Kidney (tissue), 13 donors: ENCODE measurements at regions not wholly inside any gene's neighbourhood (a gene's known extent, or its start where the extent isn't known, plus 50 kb on each side); places are given as distances from the start of the nearest gene placed in this dataset.

Source experiments
- DNase-seq, 5 donors: peaks; one replicate each; pipeline ENCODE4 v3.0.0-alpha.2; 2013 to 2020
- FAIRE-seq: peaks from 2 replicates; lab custom pipeline; 2012; peaks lifted over from hg19 to GRCh38; lab: Jason Lieb, UNC
- H3K27ac ChIP-seq, 2 donors: one replicate each; pipeline ENCODE4 v1.7.0; 2013; ENCODE audit warnings: low read depth in 2 of 2, low read length in 2 of 2, inconsistent platforms in 1 of 2
- H3K27me3 ChIP-seq: one replicate; pipeline ENCODE4 v1.7.1; 2013; ENCODE audit warnings: low read length, inconsistent platforms; ENCODE audit not compliant: control insufficient read depth, insufficient read depth
- H3K36me3 ChIP-seq, 3 donors: one replicate each; pipeline versions ENCODE4 v1.7.0 to v1.7.1; 2013; ENCODE audit warnings: low read length in 3 of 3, control low read depth in 1 of 3, inconsistent platforms in 1 of 3; ENCODE audit not compliant: insufficient read depth in 3 of 3, control insufficient read depth in 2 of 3
- H3K4me1 ChIP-seq, 3 donors: one replicate each; pipeline versions ENCODE4 v1.7.0 to v1.7.1; 2013; ENCODE audit warnings: low read length in 3 of 3, inconsistent platforms in 1 of 3, low read depth in 1 of 3; ENCODE audit not compliant: control insufficient read depth in 2 of 3, insufficient read depth in 2 of 3
- H3K4me3 ChIP-seq, 3 donors: one replicate each; pipeline versions ENCODE4 v1.7.0 to v1.8.1; 2013; ENCODE audit warnings: low read length in 3 of 3, control low read depth in 1 of 3, inconsistent platforms in 1 of 3
- H3K9ac ChIP-seq, 3 donors: one replicate each; pipeline versions ENCODE4 v1.7.0 to v1.7.1; 2013; ENCODE audit warnings: low read length in 3 of 3, control low read depth in 1 of 3, inconsistent platforms in 1 of 3
- H3K9me3 ChIP-seq, 3 donors: one replicate each; pipeline versions ENCODE4 v1.7.0 to v1.7.1; 2013; ENCODE audit warnings: low read length in 3 of 3, control low read depth in 1 of 3, inconsistent platforms in 1 of 3; ENCODE audit not compliant: control insufficient read depth in 2 of 3, insufficient read depth in 1 of 3
- CTCF ChIP-seq: IDR thresholded peaks from 3 replicates; pipeline ENCODE4 v1.5.1; 2012; ENCODE audit warnings: mild to moderate bottlenecking, moderate library complexity, borderline replicate concordance; ENCODE audit not compliant: insufficient read depth; ENCODE audit errors: extremely low read depth
- intact Hi-C: fragments of 100-400 bp; cut with DNase I; formaldehyde crosslinking; loops from one replicate; pipeline ENCODE4 v1.11.1; 2022
- donor health status: control.
- donor health status: control.
- donor health status: control.
- donor health status: control.
- donor health status: control.
- donor health status: DM: yes; HTN: yes; CAD: no.
- donor health status: Normal renal cell carcinoma (clear cell type).

GRCh38 chr21:27244776-27245175 is 277.9 kb upstream of the ADAMTS5 start:
- no peak for TF ChIP-seq CTCF
- FAIRE-seq (peak; percentile 70), DNase-seq (no peak)
- intact Hi-C loops: no loop called here
- no peak overlapping the region for H3K9ac ChIP-seq
- no peak overlapping the region for H3K27ac ChIP-seq
- H3K9me3 ChIP-seq: no peaks in the 10 kb centered on the region
- no peaks in the 10 kb centered on the region for H3K27me3 ChIP-seq
- no peaks in the 10 kb centered on the region for H3K4me1 ChIP-seq
- H3K36me3 ChIP-seq: no peaks in the 10 kb centered on the region
- no peak overlapping the region for H3K4me3 ChIP-seq

DNA sequence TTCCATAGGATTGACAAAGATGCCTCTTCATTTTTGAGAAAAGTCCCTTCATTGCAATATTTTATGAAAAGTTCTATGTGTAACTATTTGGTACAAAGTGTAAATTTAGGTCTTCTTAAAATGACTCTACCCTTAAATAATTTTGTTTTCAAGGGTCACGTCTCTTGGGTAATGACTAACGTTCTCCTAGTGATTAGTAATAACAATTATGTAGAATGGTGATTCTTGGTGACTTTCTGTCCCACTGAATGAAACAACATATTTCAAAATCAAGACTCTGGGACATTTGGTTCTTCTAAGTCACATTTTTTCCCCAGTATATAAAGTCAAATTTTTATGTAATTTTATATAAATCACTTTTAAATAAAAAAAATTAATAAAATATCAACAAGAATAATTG is 277.5 kb upstream of the ADAMTS5 start:
- no peak for DNase-seq
- intact Hi-C loops: no loop called here
- no peak for FAIRE-seq
- H3K27ac ChIP-seq: no peak overlapping the region
- H3K4me1 ChIP-seq: no peaks in the 10 kb centered on the region
- H3K27me3 ChIP-seq: no peaks in the 10 kb centered on the region
- no peak for TF ChIP-seq CTCF
- no peak overlapping the region for H3K9ac ChIP-seq
- no peak overlapping the region for H3K4me3 ChIP-seq
- no peaks in the 10 kb centered on the region for H3K36me3 ChIP-seq
- H3K9me3 ChIP-seq: no peaks in the 10 kb centered on the region

DNA sequence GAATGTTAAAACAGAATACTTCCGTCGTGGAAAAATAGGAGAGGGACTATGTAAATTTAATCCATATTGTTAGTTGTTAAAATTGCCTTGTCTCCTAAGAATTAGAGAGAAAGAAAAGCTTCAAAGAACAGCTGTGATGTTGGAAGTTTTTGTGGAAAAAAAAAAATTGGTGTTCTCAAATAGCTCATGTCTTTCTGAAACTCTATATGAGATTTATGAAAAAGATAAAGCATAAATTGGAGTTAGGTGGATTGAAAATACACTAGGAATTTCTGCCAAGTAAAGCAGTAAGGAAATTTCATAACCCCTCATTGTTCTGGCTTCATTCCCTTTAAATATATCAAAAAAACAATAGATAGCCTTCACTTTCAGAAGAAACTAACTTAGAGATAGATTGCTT is 274.0 kb upstream of the ADAMTS5 start:
- intact Hi-C loops: no loop called here
- TF ChIP-seq CTCF: no peak
- no peak overlapping the region for H3K9ac ChIP-seq

GRCh38 chr21:27233514-27234115 is 266.7 kb upstream of the ADAMTS5 start:
- no peaks in the 10 kb centered on the region for H3K4me1 ChIP-seq
- H3K36me3 ChIP-seq: no peaks in the 10 kb centered on the region
- H3K9me3 ChIP-seq: no peaks in the 10 kb centered on the region
- no peak overlapping the region for H3K4me3 ChIP-seq
- no peak for TF ChIP-seq CTCF
- H3K27ac ChIP-seq: no peak overlapping the region
- no peak overlapping the region for H3K9ac ChIP-seq
- intact Hi-C loops: no loop called here
- no peak for DNase-seq
- no peaks in the 10 kb centered on the region for H3K27me3 ChIP-seq
- no peak for FAIRE-seq

More for the DNA sequence above, 274.0 kb upstream of the ADAMTS5 start:
- no peak overlapping the region for H3K27ac ChIP-seq
- no peak for FAIRE-seq
- H3K4me1 ChIP-seq: no peaks in the 10 kb centered on the region
- no peak for DNase-seq
- no peak overlapping the region for H3K4me3 ChIP-seq
- no peaks in the 10 kb centered on the region for H3K27me3 ChIP-seq
- no peaks in the 10 kb centered on the region for H3K9me3 ChIP-seq
- H3K36me3 ChIP-seq: no peaks in the 10 kb centered on the region
